Bronchial epithelial cell (primary cell): ENCODE measurements at regions not wholly inside any gene's neighbourhood (a gene's known extent, or its start where the extent isn't known, plus 50 kb on each side); places are given as distances from the start of the nearest gene placed in this dataset.
"Not testable (repeated sequence)": the region's sequence is repeated elsewhere in the genome, so short reads cannot be mapped to it uniquely, and the experiment has no call there.

ENCODE experiments used
- DNase-seq: peaks from one replicate; pipeline ENCODE4 v3.0.0-alpha.2; 2010; ENCODE audit warnings: low read depth
- FAIRE-seq: peaks from 2 replicates; lab custom pipeline; 2011; peaks lifted over from hg19 to GRCh38; lab: Jason Lieb, UNC
- H3K27me3 ChIP-seq: 2 replicates; pipeline ENCODE4 v1.5.1; 2011; ENCODE audit warnings: low read length; ENCODE audit not compliant: control insufficient read depth, insufficient read depth
- H3K36me3 ChIP-seq: 2 replicates; pipeline ENCODE4 v1.5.1; 2011; ENCODE audit warnings: low read length; ENCODE audit not compliant: control insufficient read depth, insufficient read depth
- H3K4me3 ChIP-seq: 2 replicates; pipeline ENCODE4 v1.5.1; 2011; ENCODE audit warnings: mild to moderate bottlenecking, low read depth, low read length, control low read depth
- TF ChIP-seq, protein P1 (sequence below): IDR thresholded peaks from 2 replicates; pipeline ENCODE4 v1.5.1; 2011; ENCODE audit warnings: mild to moderate bottlenecking, moderate library complexity, low read length, control low read depth, inconsistent platforms; ENCODE audit not compliant: insufficient read depth, severe bottlenecking

DNA sequence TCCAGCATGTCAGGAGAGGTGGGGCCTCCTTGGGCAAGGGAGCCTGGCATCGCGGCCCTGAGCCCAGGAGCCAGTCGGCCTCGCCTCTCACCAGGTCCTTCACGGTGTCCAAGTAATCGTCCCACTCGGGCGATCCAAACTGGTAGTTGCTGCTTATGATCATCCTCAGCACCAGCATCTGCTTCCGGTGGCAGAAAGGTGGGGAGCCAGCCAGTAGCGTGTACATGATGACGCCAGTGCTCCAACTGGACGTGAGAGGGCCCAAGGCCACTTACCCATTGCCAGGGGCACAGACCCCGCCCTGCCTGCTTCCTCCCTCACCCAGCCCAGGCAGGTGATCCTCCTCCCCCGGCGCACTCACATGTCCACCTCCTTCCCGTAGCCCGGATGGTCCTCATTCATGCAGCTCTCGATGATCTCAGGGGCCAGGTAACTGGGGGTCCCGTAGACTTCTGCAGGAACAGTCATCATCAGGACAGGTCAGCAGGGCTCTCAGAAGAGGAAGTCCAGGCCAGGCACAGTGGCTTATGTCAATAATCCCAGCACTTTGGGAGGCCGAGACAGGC lies 214.7 kb downstream of the OR4C45 start:
- TF ChIP-seq, protein P1, sequence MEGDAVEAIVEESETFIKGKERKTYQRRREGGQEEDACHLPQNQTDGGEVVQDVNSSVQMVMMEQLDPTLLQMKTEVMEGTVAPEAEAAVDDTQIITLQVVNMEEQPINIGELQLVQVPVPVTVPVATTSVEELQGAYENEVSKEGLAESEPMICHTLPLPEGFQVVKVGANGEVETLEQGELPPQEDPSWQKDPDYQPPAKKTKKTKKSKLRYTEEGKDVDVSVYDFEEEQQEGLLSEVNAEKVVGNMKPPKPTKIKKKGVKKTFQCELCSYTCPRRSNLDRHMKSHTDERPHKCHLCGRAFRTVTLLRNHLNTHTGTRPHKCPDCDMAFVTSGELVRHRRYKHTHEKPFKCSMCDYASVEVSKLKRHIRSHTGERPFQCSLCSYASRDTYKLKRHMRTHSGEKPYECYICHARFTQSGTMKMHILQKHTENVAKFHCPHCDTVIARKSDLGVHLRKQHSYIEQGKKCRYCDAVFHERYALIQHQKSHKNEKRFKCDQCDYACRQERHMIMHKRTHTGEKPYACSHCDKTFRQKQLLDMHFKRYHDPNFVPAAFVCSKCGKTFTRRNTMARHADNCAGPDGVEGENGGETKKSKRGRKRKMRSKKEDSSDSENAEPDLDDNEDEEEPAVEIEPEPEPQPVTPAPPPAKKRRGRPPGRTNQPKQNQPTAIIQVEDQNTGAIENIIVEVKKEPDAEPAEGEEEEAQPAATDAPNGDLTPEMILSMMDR: no peak
- no peaks in the 10 kb centered on the region for H3K27me3 ChIP-seq
- H3K4me3 ChIP-seq: no peak overlapping the region
- no peak for DNase-seq
- no peak for FAIRE-seq
- no peaks in the 10 kb centered on the region for H3K36me3 ChIP-seq

DNA sequence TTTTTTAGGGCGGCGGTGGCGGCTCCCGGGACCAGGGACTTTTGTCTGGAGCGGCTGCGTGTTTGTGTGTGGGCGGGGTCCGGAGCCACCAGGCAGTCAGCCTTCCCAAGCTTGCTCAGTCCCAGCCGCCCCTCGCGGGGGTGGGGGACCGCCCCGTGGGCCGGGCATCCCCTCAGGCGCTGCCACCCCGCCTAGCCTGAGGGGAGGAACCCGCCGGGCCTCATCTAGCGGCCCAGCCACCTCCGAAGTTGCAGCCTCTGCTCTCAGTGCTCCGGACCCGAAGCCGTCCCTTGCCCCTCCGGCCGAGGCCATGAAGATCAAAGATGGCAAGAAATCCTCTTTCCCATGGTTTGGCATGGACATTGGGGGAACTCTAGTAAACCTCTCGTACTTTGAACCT lies 235.2 kb downstream of the OR4C45 start:
- no peaks in the 10 kb centered on the region for H3K27me3 ChIP-seq
- FAIRE-seq: no peak

DNA sequence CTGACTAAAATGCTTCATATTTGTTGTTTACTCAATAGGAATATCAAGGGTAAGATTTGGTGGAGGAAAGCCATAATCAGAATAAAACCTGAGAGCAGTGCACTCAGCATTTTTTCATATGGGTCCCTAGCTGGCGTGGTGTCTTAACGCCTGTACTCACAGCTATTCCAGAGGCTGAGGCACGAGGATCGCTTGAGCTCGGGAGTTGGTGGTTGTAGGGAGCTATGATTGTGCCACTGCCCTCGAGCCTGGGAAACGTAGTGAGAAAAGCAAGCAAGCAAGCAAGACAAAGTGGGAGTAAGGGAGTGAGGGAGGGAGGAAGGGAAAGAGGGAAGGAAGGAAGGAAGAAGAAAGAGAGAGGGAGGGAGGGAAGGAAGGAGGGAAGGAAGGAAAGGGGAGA lies 242.5 kb downstream of the OR4C45 start:
- no peak for DNase-seq
- H3K36me3 ChIP-seq: no peaks in the 10 kb centered on the region
- FAIRE-seq: no peak
- TF ChIP-seq, protein P1: no peak
- H3K27me3 ChIP-seq: no peaks in the 10 kb centered on the region
- H3K4me3 ChIP-seq: no peak overlapping the region

More for the DNA sequence above, 235.2 kb downstream of the OR4C45 start:
- no peak for DNase-seq
- TF ChIP-seq, protein P1: no peak
- Histone ChIP-seq H3K4me3 (no peak overlapping the region), H3K36me3 (no peaks in the 10 kb centered on the region)

DNA sequence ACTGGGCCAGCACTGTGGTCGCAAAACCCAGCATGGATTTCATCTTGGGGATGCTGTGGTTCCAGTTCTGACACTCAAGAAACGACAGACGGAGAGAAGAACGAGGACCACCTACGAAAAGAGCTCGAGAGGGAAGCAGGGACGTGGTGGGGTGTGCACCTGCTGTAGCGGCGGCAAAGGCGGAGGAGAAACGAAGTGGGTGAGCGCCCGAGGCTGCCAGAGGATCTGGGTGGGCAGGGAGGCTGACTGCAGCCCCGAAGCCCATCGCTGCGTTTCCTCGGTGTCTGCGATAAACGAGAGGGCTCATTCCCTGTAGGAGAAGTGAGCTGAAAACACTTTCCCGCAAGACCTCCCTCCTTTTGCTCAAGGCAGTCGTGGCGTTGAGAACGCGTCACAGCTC lies 246.1 kb downstream of the OR4C45 start:
- Histone ChIP-seq H3K36me3 (no peaks in the 10 kb centered on the region), H3K27me3 (no peaks in the 10 kb centered on the region), H3K4me3 (no peak overlapping the region)
- DNase-seq: no peak
- TF ChIP-seq, protein P1: no peak
- no peak for FAIRE-seq

DNA sequence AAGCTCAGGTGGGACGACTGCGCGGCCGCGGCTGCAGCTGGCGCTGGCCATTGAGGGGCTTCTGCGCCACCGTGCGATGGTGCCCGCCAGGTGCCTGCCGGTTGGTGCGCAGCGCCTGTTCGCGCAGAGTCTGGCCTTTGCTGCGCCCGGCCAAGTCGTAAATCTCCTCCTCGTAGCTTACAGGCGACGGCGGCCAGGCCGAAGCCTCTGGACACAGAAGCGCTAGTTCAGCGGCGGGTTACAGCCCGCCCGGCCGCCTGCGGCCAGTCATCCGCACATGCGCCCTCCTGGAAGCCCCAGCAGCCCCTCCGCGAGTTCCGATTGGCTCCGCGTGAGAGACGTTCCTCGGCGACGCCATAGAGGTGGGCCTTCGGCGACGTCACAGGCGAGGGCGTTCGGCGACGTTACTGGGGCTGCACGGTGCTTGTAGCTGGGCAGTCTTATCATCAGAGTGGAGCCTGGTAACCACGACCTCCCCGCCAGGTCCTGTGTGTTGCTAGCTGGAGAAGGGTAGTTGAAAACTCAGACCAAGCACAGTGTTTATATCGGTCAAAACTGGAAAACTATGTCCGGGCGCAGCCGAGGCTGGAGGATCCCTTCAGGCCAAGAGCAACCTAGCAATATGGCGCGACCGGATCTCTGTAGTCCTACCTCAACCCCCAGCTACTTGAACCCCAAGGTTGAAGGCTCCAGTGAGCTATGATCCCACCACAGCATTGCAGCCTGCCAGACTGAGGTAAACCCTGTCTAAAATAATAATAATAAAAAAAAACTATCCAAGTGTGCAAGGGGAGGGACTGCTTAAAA lies 265.7 kb downstream of the OR4C45 start:
- H3K4me3 ChIP-seq: no peak overlapping the region
- DNase-seq (no peak), FAIRE-seq (no peak)
- TF ChIP-seq, protein P1: no peak
- H3K27me3 ChIP-seq: no peaks in the 10 kb centered on the region
- no peaks in the 10 kb centered on the region for H3K36me3 ChIP-seq

DNA sequence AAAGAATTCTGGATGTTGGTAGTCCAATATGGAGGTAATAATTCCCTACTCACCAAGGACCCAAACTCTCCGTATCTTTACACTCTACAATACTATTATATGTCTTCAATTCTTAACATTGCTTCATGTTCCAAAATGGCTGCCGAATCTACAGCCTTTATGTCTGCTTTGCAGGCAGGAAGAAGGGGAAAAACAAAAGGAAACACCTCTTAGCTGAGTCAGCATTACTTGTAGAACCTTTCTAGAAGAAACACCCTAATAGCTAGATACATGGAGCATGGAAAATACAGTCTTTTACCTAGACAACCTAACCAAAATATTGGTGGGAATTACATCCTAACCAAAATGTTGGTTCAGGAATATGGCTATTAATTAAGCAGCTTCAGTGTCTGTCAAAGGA lies 298.0 kb downstream of the OR4C45 start:
- not testable (repeated sequence) for FAIRE-seq, DNase-seq, H3K4me3 ChIP-seq, H3K27me3 ChIP-seq, H3K36me3 ChIP-seq
